H1 (cell line): ENCODE measurements at regions not wholly inside any gene's neighbourhood (a gene's known extent, or its start where the extent isn't known, plus 50 kb on each side); places are given as distances from the start of the nearest gene placed in this dataset.

ENCODE experiments used
- CTCF ChIA-PET: fragments of 300-600 bp; sonication (Branson Sonifier 250); formaldehyde crosslinking; loops from one replicate; lab custom pipeline; 2021; ENCODE audit not compliant: partially characterized antibody; lab: Charles Lee
- POLR2A ChIA-PET: fragments of 300-600 bp; sonication (Branson Sonifier 250); formaldehyde crosslinking; loops from one replicate; lab custom pipeline; 2021; ENCODE audit warnings: inconsistent platforms; ENCODE audit not compliant: partially characterized antibody; lab: Charles Lee
- DNase-seq, 2 experiments: peaks; one replicate each; pipeline versions ENCODE4 v3.0.0 to v3.0.0-alpha.2; 2010 to 2022; ENCODE audit warnings: low spot score in 2 of 2, low read depth in 1 of 2, mixed read lengths in 1 of 2
- FAIRE-seq: peaks from 2 replicates; lab custom pipeline; 2011; peaks lifted over from hg19 to GRCh38; lab: Jason Lieb, UNC
- H2AFZ ChIP-seq: 2 replicates; pipeline ENCODE4 v1.8.1; 2012; ENCODE audit warnings: low read length, inconsistent platforms
- H2AK5ac ChIP-seq: 2 replicates; pipeline ENCODE4 v1.6.1; 2013; ENCODE audit warnings: low read depth, low read length
- H2BK120ac ChIP-seq: replicated peaks from 2 replicates; pipeline ENCODE3; 2013; ENCODE audit warnings: low read depth, low read length, inconsistent platforms
- H2BK12ac ChIP-seq: 2 replicates; pipeline ENCODE4 v1.6.1; 2013; ENCODE audit warnings: low read depth, low read length
- H2BK15ac ChIP-seq: 2 replicates; pipeline ENCODE4 v1.6.1; 2013; ENCODE audit warnings: low read length
- H2BK20ac ChIP-seq: 2 replicates; pipeline ENCODE4 v1.6.1; 2013; ENCODE audit warnings: low read length
- H2BK5ac ChIP-seq: 2 replicates; pipeline ENCODE4 v1.6.1; 2013; ENCODE audit warnings: low read depth, low read length
- H3K14ac ChIP-seq: 2 replicates; pipeline ENCODE4 v1.6.1; 2013; ENCODE audit warnings: inconsistent platforms; ENCODE audit not compliant: insufficient read length
- H3K18ac ChIP-seq: 2 replicates; pipeline ENCODE4 v1.6.1; 2013; ENCODE audit warnings: low read length; ENCODE audit errors: extremely low read depth
- H3K23ac ChIP-seq: 2 replicates; pipeline ENCODE4 v1.6.1; 2013; ENCODE audit warnings: inconsistent platforms; ENCODE audit not compliant: insufficient read length
- H3K23me2 ChIP-seq: 2 replicates; pipeline ENCODE4 v1.6.1; 2013; ENCODE audit warnings: low read depth, low read length
- H3K27ac ChIP-seq: 2 replicates; pipeline ENCODE4 v1.6.1; 2011; ENCODE audit warnings: low read depth, low read length, inconsistent platforms
- H3K27me3 ChIP-seq, 4 experiments: replicated peaks in 1 of 4; 1 replicate in 1 of 4; 2 replicates in 3 of 4; pipeline versions ENCODE4 v1.6.1 to v1.8.1; 2011 to 2013; ENCODE audit warnings: low read length in 3 of 4, mild to moderate bottlenecking in 3 of 4, inconsistent platforms in 2 of 4, mixed read lengths in 2 of 4, moderate library complexity in 1 of 4; ENCODE audit not compliant: control insufficient read depth in 3 of 4, insufficient read depth in 3 of 4; ENCODE audit errors: extremely low read depth in 1 of 4
- H3K36me3 ChIP-seq, 4 experiments: 2 replicates each; pipeline versions ENCODE4 v1.6.1 to v1.8.1; 2011 to 2013; ENCODE audit warnings: mild to moderate bottlenecking in 4 of 4, low read length in 3 of 4, moderate library complexity in 2 of 4, control low read depth in 1 of 4, inconsistent platforms in 1 of 4; ENCODE audit not compliant: insufficient read depth in 4 of 4, control insufficient read depth in 2 of 4
- H3K4ac ChIP-seq: replicated peaks from 2 replicates; pipeline ENCODE3; 2013; ENCODE audit warnings: low read length, low read depth, mixed read lengths, inconsistent platforms; ENCODE audit not compliant: insufficient read length
- H3K4me1 ChIP-seq, 4 experiments: replicated peaks in 1 of 4; 1 replicate in 1 of 4; 2 replicates in 3 of 4; pipeline versions ENCODE4 v1.6.1 to v1.8.1; 2011 to 2013; ENCODE audit warnings: low read length in 3 of 4, inconsistent platforms in 2 of 4, mixed read lengths in 1 of 4; ENCODE audit not compliant: insufficient read depth in 4 of 4, control insufficient read depth in 3 of 4
- H3K4me2 ChIP-seq, 2 experiments: 2 replicates each; pipeline versions ENCODE4 v1.6.1 to v1.8.1; 2011 to 2013; ENCODE audit warnings: low read depth in 2 of 2, low read length in 2 of 2, control low read depth in 1 of 2, inconsistent platforms in 1 of 2, mild to moderate bottlenecking in 1 of 2; ENCODE audit not compliant: insufficient read depth in 1 of 2
- H3K4me3 ChIP-seq, 4 experiments: fragments of 200-600, 300-600 bp in 1 of 4; sonication (generic), shearing (Covaris generic), sonication (Bioruptor Twin) in 1 of 4; 2 replicates each; pipeline versions ENCODE4 v1.5.1 to v1.8.1; 2011 to 2016; ENCODE audit warnings: low read length in 4 of 4, low read depth in 3 of 4, control low read depth in 2 of 4, inconsistent platforms in 2 of 4, mild to moderate bottlenecking in 2 of 4, mixed read lengths in 1 of 4, moderate library complexity in 1 of 4; ENCODE audit not compliant: insufficient read depth in 2 of 4; ENCODE audit errors: extremely low read depth in 1 of 4
- H3K56ac ChIP-seq: replicated peaks from 2 replicates; pipeline ENCODE3; 2013; ENCODE audit warnings: low read depth, mild to moderate bottlenecking, mixed read lengths, low read length, inconsistent platforms; ENCODE audit not compliant: insufficient read length
- H3K79me1 ChIP-seq: 2 replicates; pipeline ENCODE4 v1.6.1; 2013; ENCODE audit warnings: low read depth, low read length, control low read depth
- H3K79me2 ChIP-seq, 2 experiments: 2 replicates each; pipeline versions ENCODE4 v1.6.1 to v1.8.1; 2012 to 2013; ENCODE audit warnings: low read length in 2 of 2, mild to moderate bottlenecking in 2 of 2, inconsistent platforms in 1 of 2; ENCODE audit not compliant: insufficient read depth in 2 of 2, control insufficient read depth in 1 of 2
- H3K9ac ChIP-seq, 4 experiments: replicated peaks in 1 of 4; 1 replicate in 1 of 4; 2 replicates in 3 of 4; pipeline versions ENCODE4 v1.6.1 to v1.8.1; 2011 to 2013; ENCODE audit warnings: low read depth in 3 of 4, low read length in 3 of 4, control low read depth in 2 of 4, mild to moderate bottlenecking in 2 of 4, moderate library complexity in 2 of 4, inconsistent platforms in 1 of 4; ENCODE audit errors: extremely low read depth in 1 of 4
- H3K9me3 ChIP-seq, 2 experiments: 2 replicates each; pipeline versions ENCODE4 v1.6.1 to v1.8.1; 2012 to 2013; ENCODE audit warnings: mild to moderate bottlenecking in 2 of 2, moderate library complexity in 2 of 2, control low read depth in 1 of 2, inconsistent platforms in 1 of 2, low read depth in 1 of 2, low read length in 1 of 2, mixed read lengths in 1 of 2; ENCODE audit not compliant: insufficient read depth in 2 of 2
- H4K20me1 ChIP-seq, 2 experiments: replicated peaks in 1 of 2; 2 replicates each; pipeline versions ENCODE3 to v1.8.1; 2011 to 2013; ENCODE audit warnings: inconsistent platforms in 2 of 2, low read length in 2 of 2, mild to moderate bottlenecking in 1 of 2; ENCODE audit not compliant: insufficient read depth in 2 of 2, control insufficient read depth in 1 of 2
- H4K5ac ChIP-seq: 2 replicates; pipeline ENCODE4 v1.6.1; 2013; ENCODE audit warnings: low read length, low read depth, mixed read lengths, inconsistent platforms; ENCODE audit not compliant: insufficient read length
- H4K8ac ChIP-seq: 2 replicates; pipeline ENCODE4 v1.8.0; 2013; ENCODE audit warnings: mild to moderate bottlenecking, moderate library complexity, low read length, inconsistent platforms; ENCODE audit not compliant: insufficient read depth; ENCODE audit errors: extremely low read depth
- H4K91ac ChIP-seq: replicated peaks from 2 replicates; pipeline ENCODE3; 2013; ENCODE audit warnings: low read length, mixed read lengths, inconsistent platforms; ENCODE audit not compliant: insufficient read length
- BACH1 ChIP-seq: IDR thresholded peaks from 2 replicates; pipeline ENCODE4 v1.6.1; 2012; ENCODE audit warnings: low read length, improper control_type of control experiment
- MAFK ChIP-seq: IDR thresholded peaks from 2 replicates; pipeline ENCODE4 v1.6.1; 2012; ENCODE audit warnings: low read depth, mild to moderate bottlenecking, improper control_type of control experiment, low read length
- POU5F1 ChIP-seq: IDR thresholded peaks from 2 replicates; pipeline ENCODE4 v1.6.1; 2011; ENCODE audit warnings: low read depth, mild to moderate bottlenecking, low read length, moderate library complexity
- SP4 ChIP-seq: IDR thresholded peaks from 2 replicates; pipeline ENCODE4 v1.6.1; 2012; ENCODE audit warnings: low read length, inconsistent platforms
- WGBS, 2 experiments: shearing (Covaris generic) in 1 of 2; methylation state at CpG; one replicate each; pipeline versions ENCODE4 v1.1.6 to v1.1.7; 2013 to 2015; ENCODE audit warnings: low lambda C conversion rate in 2 of 2, mixed read lengths in 2 of 2, inconsistent platforms in 1 of 2, low coverage in 1 of 2, missing lambda C conversion rate in 1 of 2; ENCODE audit not compliant: insufficient replicate concordance in 2 of 2, insufficient coverage in 1 of 2, insufficient read length in 1 of 2; ENCODE audit errors: extremely low coverage in 1 of 2, missing lambda C conversion rate in 1 of 2; 5-methylcytosine and 5-hydroxymethylcytosine counted together
- TF ChIP-seq, protein P1 (sequence below): IDR thresholded peaks from 2 replicates; pipeline ENCODE4 v1.6.1; 2011; ENCODE audit warnings: low read length, improper control_type of control experiment

DNA sequence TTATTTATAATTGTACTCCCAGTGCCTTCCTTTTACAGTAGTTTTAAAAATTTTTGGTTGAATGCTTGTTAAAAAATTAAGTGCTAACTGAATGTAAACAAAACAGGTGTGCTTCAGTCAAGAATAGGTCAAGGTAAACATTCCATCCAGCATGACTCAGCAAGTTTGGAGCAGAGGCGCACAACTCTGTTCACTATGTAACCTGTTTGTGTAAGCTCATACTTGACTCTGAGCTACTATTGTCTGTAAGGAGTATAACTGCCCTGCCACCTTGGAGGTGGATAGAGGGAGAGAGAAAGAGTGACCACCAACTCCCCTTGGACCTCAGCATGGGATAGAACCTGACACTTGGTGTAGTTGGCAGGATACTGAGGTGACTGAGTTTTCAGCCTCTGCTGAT, 207.4 kb upstream of the SYT4 start:
- TF ChIP-seq POU5F1 (no peak), MAFK (peak; percentile 35; the same call in 1 of the 2 replicates), BACH1 (peak; percentile 59; the same call in 1 of the 2 replicates), SP4 (no peak)
- TF ChIP-seq, protein P1, sequence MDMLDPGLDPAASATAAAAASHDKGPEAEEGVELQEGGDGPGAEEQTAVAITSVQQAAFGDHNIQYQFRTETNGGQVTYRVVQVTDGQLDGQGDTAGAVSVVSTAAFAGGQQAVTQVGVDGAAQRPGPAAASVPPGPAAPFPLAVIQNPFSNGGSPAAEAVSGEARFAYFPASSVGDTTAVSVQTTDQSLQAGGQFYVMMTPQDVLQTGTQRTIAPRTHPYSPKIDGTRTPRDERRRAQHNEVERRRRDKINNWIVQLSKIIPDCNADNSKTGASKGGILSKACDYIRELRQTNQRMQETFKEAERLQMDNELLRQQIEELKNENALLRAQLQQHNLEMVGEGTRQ, result no peak
- Histone ChIP-seq H3K27me3 (no peaks in the 10 kb centered on the region), H3K4me1 (no peaks in the 10 kb centered on the region), H2AFZ (no peak overlapping the region), H2BK120ac (no peak overlapping the region), H3K9me3 (peaks cover 23 to 30% of the 10 kb centered on the region in 2 experiments), H4K91ac (no peak overlapping the region), H3K79me1 (no peaks in the 10 kb centered on the region), H3K4me3 (no peak overlapping the region; a peak in 1 of 8 replicates), H4K20me1 (no peaks in the 10 kb centered on the region), H3K27ac (no peak overlapping the region), H3K4ac (no peak overlapping the region), H3K36me3 (0 out of 8 replicates have a peak, but pooled peaks cover 0 to 3% (median 0%) of the 10 kb centered on the region in 4 experiments), H2AK5ac (no peak overlapping the region), H2BK15ac (no peak overlapping the region), H2BK20ac (no peak overlapping the region), H3K9ac (no peak overlapping the region), H3K56ac (no peak overlapping the region), H3K18ac (no peak overlapping the region), H3K23ac (no peak overlapping the region), H3K14ac (no peak overlapping the region), H4K5ac (no peak overlapping the region), H3K23me2 (no peaks in the 10 kb centered on the region; the same call in 1 of the 2 replicates), H3K79me2 (no peaks in the 10 kb centered on the region), H2BK12ac (no peak overlapping the region), H4K8ac (no peak overlapping the region), H3K4me2 (no peak overlapping the region), H2BK5ac (no peak overlapping the region)
- WGBS, 2 experiments, result 95% methylated on average over 1 of the region's 1 CpG; no CpG with 5 or more reads in 1 of the 2 experiments
- FAIRE-seq (no peak), DNase-seq (no peak)
- ChIA-PET CTCF (no interaction called here), POLR2A (no interaction called here)
